ENCODE measurements at regions not wholly inside any gene's neighbourhood (a gene's known extent, or its start where the extent isn't known, plus 50 kb on each side); places are given as distances from the start of the nearest gene placed in this dataset.

DNA sequence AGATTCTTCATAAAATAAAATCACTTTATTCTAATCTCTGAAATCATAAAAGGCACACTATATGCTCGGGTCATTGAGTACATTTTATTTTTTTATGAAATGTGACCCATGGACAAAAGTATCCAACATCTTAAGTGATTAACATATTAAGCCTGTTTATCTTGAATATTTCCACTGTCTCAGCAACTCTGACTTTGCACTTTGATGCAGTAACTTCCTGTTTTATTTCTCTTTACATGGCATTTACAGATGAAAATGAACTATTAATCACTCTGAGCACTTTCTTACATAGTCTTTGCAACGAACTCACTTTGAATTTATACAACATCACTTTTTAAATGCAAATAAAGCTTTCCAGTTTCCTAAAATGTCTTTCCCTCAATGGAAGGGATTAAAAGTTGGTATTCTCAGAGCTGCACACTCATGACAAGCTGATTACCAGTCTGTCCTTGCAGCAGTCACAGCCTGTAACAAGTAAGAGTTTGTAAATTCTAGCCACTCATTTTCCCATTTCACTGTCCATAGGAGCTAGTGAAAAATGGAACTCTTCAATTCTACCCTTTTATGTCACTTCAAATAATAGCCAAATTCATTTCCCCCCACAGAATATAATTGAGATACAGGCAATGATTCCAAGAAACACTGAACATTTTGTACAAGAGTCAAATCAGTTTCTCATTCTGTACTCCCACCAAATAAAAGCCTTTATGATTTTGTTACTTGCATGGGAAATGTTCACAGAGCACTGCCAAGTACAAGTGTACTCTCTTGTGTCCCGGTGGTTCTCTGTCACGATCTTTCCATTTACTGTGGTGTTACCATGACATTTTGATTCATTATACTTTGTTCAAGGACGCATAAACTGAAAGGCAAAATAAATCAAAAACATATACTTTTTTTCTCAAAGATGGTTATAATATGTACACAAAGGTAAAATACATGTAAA lies 1968.9 kb downstream of the PCDH9 start:
- Histone ChIP-seq H3K9me3 (ENCODE audit: control insufficient read depth, low read depth, low read length) (no peaks in the 10 kb centered on the region), H2BK15ac (ENCODE audit: low read depth, low read length) (no peak overlapping the region), H4K5ac (ENCODE audit: insufficient read length, low read depth, low read length) (no peak overlapping the region), H2BK12ac (ENCODE audit: insufficient read length, low read depth, low read length) (no peak overlapping the region), H3K14ac (ENCODE audit: insufficient read depth, low read length) (no peak overlapping the region), H2AFZ (ENCODE audit: low read length) (no peak overlapping the region), H3K27me3 (ENCODE audit: insufficient read depth, low read length) (no peaks in the 10 kb centered on the region), H2BK5ac (ENCODE audit: insufficient read length, low read length) (no peak overlapping the region), H3K4me2 (ENCODE audit: insufficient read depth, insufficient read length, low read length) (no peak overlapping the region), H2BK20ac (ENCODE audit: low read depth, low read length, poor library complexity, severe bottlenecking) (no peak overlapping the region), H4K8ac (replicated peaks; ENCODE audit: insufficient read length, low read depth, low read length) (no peak overlapping the region), H3T11ph (ENCODE audit: low read length) (no peak overlapping the region), H4K91ac (ENCODE audit: insufficient read length, low read depth, low read length) (no peak overlapping the region), H3K4ac (ENCODE audit: low read depth, low read length) (no peak overlapping the region), H3K4me1 (ENCODE audit: insufficient read depth, low read length) (no peaks in the 10 kb centered on the region), H3K23me2 (ENCODE audit: insufficient read length, low read depth, low read length, poor library complexity, severe bottlenecking) (no peaks in the 10 kb centered on the region), H3K79me1 (ENCODE audit: insufficient read depth, low read depth, low read length, poor library complexity, severe bottlenecking) (no peaks in the 10 kb centered on the region), H3K27ac (ENCODE audit: insufficient read length, low read depth, low read length) (no peak overlapping the region), H3K18ac (ENCODE audit: insufficient read length, low read depth, low read length) (no peak overlapping the region), H3K56ac (ENCODE audit: insufficient read length, low read depth, low read length) (no peak overlapping the region), H3K23ac (ENCODE audit: insufficient read length, low read depth, low read length) (no peak overlapping the region), H3K9ac (ENCODE audit: extremely low read depth, insufficient read length, low read length) (no peak overlapping the region), H2BK120ac (ENCODE audit: low read depth, low read length, poor library complexity, severe bottlenecking) (no peak overlapping the region), H4K20me1 (ENCODE audit: control insufficient read depth, insufficient read depth, insufficient read length) (no peaks in the 10 kb centered on the region), H3K79me2 (ENCODE audit: insufficient read depth, low read length) (no peaks in the 10 kb centered on the region; the same call in 1 of the 2 replicates), H2AK5ac (ENCODE audit: insufficient read length, low read length) (no peak overlapping the region)
- WGBS (ENCODE audit: extremely low coverage, insufficient read length, low lambda C conversion rate), result no CpG with 5 or more reads among the region's 5 CpGs
- TF ChIP-seq, protein P1, sequence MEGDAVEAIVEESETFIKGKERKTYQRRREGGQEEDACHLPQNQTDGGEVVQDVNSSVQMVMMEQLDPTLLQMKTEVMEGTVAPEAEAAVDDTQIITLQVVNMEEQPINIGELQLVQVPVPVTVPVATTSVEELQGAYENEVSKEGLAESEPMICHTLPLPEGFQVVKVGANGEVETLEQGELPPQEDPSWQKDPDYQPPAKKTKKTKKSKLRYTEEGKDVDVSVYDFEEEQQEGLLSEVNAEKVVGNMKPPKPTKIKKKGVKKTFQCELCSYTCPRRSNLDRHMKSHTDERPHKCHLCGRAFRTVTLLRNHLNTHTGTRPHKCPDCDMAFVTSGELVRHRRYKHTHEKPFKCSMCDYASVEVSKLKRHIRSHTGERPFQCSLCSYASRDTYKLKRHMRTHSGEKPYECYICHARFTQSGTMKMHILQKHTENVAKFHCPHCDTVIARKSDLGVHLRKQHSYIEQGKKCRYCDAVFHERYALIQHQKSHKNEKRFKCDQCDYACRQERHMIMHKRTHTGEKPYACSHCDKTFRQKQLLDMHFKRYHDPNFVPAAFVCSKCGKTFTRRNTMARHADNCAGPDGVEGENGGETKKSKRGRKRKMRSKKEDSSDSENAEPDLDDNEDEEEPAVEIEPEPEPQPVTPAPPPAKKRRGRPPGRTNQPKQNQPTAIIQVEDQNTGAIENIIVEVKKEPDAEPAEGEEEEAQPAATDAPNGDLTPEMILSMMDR (conservative IDR thresholded peaks at IDR 0.05), result no peak
- Mint-ChIP-seq H3K4me1 (peaks cover 6% of the 10 kb centered on the region in 2 experiments), H3K27me3 (ENCODE audit: low read depth) (no peaks in the 10 kb centered on the region), H3K4me3 (no peak overlapping the region), H3K36me3 (ENCODE audit: insufficient read depth in 1 of 3, low read depth in 3 of 3) (no peaks in the 10 kb centered on the region), H3K27ac (peak overlapping the region; percentile 42 to 63 (median 47); a peak in 5 of 7 replicates), H3K9me3 (peaks cover 0 to 3% of the 10 kb centered on the region in 2 experiments; a peak in 1 of 5 replicates)
- no peak for DNase-seq
